ENCODE measurements at regions not wholly inside any gene's neighbourhood (a gene's known extent, or its start where the extent isn't known, plus 50 kb on each side); places are given as distances from the start of the nearest gene placed in this dataset.

DNA sequence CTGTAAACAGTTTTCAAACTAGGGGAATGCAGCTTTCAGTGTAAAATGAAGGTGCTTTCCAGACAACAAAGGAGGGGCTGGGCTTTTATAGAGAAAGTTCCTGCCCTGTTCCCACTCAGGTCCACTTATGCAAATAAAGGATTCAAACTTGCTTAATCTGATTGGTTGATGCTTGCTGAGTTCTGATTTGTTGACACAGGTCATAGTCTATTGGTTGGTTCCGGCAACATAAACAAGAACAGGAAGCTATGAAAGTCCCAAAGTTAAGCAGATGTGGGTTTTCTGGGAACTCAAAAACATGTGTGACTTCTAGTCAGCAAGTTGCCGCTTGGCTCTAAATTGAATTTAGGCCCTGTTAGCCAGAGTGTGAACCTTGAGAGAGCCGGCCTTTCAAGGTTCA, 194.2 kb upstream of the SVIL start:
- TF ChIP-seq, protein P1, sequence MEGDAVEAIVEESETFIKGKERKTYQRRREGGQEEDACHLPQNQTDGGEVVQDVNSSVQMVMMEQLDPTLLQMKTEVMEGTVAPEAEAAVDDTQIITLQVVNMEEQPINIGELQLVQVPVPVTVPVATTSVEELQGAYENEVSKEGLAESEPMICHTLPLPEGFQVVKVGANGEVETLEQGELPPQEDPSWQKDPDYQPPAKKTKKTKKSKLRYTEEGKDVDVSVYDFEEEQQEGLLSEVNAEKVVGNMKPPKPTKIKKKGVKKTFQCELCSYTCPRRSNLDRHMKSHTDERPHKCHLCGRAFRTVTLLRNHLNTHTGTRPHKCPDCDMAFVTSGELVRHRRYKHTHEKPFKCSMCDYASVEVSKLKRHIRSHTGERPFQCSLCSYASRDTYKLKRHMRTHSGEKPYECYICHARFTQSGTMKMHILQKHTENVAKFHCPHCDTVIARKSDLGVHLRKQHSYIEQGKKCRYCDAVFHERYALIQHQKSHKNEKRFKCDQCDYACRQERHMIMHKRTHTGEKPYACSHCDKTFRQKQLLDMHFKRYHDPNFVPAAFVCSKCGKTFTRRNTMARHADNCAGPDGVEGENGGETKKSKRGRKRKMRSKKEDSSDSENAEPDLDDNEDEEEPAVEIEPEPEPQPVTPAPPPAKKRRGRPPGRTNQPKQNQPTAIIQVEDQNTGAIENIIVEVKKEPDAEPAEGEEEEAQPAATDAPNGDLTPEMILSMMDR (conservative IDR thresholded peaks at IDR 0.05; ENCODE audit: low read length) = no peak
- no peak for TF ChIP-seq EZH2phosphoT487 (IDR thresholded peaks at IDR 0.05; ENCODE audit: borderline replicate concordance)

Measured in Loucy (cell line).